HG02884 (cell line): ENCODE measurements at regions not wholly inside any gene's neighbourhood (a gene's known extent, or its start where the extent isn't known, plus 50 kb on each side); places are given as distances from the start of the nearest gene placed in this dataset.
"Not testable (repeated sequence)": the region's sequence is repeated elsewhere in the genome, so short reads cannot be mapped to it uniquely, and the experiment has no call there.

Experiments
- ATAC-seq: cut with Tn5 transposase; IDR thresholded peaks from one replicate; pipeline ENCODE4 v1.9.1; 2021; ENCODE audit warnings: mild to moderate bottlenecking, moderate library complexity; ENCODE audit not compliant: unreplicated experiment

DNA sequence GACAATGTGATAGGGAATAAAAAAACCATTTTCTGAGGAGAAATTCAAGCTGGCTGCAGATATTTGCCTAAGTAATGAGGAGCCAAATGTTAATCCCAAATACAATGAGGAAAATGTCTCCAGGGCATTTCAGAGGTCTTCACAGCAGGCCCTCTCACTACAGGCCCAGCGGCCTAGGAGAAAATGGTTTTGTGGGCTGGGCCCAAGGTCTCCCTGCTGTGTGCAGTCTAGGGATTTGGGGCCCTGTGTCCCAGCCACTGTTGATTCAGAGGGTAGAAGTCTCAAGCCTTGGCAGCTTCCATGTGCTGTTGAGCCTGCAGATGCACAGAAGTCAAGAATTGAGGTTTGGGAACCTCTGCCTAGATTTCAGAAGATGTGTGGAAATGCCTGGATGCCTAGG, 778.7 kb downstream of the CENPC start:
- no peak for ATAC-seq

- ATAC-seq, result no peak
These were observed 795.0 kb downstream of the CENPC start for GRCh38 chr4:66750273-66750672.

DNA sequence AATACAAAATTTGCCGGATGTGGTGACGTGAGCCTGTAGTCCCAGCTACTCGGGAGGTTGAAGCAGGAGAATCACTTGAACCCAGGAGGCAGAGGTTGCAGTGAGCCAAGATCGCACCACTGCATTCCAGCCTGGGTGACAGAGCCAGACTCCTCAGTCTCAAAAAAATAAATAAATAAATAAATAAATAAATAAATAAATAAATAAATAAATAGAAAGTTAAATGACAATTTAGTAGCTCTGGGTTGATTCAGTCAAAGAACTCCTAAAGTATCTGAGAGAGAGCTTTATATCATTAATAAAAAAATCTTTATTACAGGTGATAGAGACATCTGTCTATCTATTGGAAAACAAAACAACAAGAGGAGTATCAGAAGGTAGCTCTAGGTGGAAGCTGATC, 798.4 kb downstream of the CENPC start:
- ATAC-seq, result not testable (repeated sequence)

DNA sequence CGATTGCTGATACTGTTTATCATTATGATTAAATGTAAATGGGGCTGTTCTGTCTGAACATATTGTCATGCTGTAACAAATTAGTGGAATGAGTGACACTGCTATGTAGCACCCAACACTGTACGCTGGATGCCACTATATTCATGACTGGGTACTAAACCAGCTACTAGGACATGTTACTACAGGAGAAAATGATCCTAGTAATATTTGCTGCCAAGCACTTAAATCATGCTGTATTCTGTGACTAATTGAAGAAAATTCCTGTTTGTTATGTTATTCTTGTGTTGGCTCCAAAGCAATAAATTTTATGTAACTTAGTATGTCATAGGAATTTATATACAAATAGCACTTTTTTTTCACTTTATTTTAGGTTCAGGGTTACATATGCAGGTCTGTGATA, 804.2 kb downstream of the CENPC start:
- ATAC-seq, result no peak

DNA sequence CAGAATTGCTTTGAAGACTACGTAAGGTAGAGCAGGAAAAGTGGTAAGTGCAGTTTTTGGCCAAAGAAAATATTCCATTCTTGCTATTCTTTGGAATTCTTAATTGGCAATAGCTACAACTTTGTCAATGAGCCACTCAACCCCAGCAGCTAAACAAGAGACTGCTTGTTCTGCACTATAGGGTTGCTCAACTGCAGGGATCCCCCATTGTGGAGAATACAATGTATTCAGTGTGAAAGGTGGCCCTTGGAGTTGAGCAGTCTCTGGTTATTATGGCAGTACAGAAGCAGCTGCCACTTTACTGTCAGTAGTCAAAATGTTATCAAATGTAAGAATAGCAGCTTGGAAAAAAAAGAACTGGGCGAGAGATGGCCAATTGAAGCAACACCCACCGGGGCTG, 808.7 kb downstream of the CENPC start:
- ATAC-seq, result no peak

GRCh38 chr4:66728280-66728679, 817.0 kb downstream of the CENPC start:
- ATAC-seq, result no peak

GRCh38 chr4:66712301-66712921, 832.9 kb downstream of the CENPC start:
- not testable (repeated sequence) for ATAC-seq

DNA sequence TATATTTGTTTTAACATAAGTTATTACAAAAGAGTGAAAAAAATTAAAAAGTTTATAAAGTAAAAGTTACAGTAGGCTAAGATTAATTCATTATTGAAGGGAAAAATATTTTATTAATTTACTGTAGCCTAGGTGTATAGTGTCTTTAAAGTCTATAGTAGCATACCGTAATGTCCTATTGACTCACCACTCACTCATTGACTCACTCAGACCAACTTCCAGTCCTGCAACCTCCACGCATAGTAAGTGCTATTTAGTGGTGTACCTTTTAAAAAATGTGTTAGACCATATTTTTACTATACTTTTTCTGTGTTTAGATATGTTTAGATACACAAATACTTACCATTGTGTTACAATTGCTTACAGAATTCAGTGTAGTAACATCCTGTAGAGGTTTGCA, 841.1 kb downstream of the CENPC start:
- no peak for ATAC-seq

DNA sequence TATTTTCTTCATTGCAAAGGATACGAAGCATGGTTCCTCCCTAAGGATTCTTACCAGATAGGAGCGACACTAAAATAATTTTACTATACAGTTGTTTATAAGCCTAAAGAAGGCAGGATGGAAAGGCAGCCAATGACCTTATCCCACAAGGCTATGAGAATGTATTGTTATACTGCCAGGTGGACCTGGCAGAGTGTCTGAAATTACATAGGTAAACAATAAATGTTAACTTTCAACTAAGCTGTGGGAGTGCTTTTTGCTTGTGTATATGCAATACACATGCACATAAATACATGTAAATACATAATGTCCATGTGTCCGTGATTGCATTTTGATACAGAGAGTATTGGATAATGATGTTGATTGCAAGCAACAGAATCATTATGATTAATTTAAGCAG, 850.6 kb downstream of the CENPC start:
- no peak for ATAC-seq

- ATAC-seq, result no peak
These were observed 851.6 kb downstream of the CENPC start for GRCh38 chr4:66693694-66694093.

- no peak for ATAC-seq
These were observed 854.2 kb downstream of the CENPC start for GRCh38 chr4:66691101-66691500.

DNA sequence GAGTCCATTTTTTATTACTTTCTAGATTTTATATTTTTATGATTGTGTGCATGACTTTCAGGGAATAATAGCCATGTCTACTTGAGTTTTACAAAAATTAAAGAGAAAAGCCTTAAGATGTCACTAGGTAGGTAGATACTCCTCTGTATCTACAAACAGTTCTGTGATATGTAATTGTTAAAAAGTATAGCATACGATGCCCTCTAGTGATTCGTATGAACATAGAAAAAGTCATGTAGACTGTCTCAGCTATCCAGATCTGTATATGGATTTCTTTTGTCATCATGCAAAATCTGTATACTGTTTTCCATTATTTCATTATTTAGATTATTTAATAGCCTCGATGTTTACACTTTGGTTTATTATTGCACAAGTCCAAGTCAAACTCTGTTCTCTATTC, 856.6 kb downstream of the CENPC start:
- no peak for ATAC-seq

DNA sequence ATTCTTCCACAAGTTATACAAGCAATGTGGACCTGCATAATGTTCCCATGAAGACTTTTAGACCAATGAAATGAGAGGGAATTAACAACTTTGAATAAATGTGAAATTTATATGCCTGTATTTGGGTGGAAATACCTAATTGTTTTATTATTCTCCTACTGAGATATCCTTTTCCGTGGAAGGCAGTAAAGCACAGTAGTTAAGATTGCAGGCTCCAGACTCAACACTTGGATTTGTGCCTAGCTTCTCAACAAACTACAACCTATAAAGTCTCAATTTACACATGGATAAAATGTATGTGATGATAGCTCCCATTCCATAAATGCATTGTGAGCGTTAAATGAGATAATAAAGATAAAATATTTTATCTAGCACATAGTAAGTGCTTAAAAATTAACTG, 857.8 kb downstream of the CENPC start:
- no peak for ATAC-seq

GRCh38 chr4:66681962-66682361, 863.3 kb downstream of the CENPC start:
- no peak for ATAC-seq

DNA sequence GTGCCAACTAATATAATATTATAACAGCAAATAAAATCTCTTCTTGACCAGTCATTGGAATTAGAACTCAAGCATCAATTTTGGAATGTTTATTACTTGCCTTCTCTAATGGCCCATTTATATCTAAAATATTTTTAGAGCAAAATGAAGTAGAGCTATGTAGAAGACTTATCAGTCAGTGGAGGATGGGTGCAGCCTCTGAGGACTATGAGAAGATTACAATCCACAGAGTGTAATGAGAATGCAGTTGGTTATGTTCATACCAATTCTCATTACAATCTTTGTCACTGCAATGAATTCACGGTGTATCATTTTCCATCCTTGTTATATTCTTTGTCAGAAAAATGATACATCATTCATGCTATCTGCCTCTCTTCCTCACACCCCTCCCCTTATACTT, 878.1 kb downstream of the CENPC start:
- no peak for ATAC-seq

DNA sequence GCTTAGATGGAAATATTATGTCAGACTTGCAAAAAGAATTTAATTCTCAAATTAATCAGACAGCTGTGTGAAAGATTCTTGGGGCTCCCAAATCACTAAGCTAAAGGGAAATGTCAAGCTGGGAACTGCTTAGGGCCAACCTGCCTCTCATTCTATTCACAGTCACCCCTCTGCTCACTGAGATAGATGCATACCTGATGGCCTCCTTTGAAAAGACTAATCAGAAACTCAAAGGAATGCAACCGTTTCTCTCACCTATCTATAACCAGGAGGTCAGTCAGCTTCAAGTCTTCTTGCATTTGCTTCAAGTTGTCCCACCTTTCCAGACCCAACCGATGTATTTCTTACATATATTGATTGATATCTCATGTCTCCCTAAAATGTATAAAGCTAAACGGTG, 882.7 kb downstream of the CENPC start:
- no peak for ATAC-seq

DNA sequence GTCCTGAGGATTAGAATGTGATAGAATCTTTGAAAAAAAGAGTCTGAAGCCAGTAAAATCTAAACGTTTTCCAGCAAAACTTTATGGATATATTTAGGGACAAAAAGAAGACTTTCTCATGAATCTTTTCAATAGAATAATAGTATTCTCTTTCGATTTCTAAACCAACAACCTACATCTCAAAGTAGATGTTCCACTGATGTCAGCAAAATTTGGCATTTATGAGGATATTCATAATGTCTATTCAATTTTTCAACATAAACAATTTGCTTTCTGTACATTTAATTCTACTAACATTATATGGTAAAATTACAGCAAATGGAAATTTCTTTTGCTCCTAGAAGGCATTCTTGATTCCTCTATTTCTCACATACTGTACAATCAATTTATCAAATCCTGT, 886.5 kb downstream of the CENPC start:
- ATAC-seq, result no peak

GRCh38 chr4:66655505-66655904, 889.8 kb downstream of the CENPC start:
- no peak for ATAC-seq

GRCh38 chr4:66653937-66654336, 891.4 kb downstream of the CENPC start:
- no peak for ATAC-seq

GRCh38 chr4:66649236-66649635, 896.1 kb downstream of the CENPC start:
- no peak for ATAC-seq

- no peak for ATAC-seq
These were observed 897.4 kb downstream of the CENPC start for GRCh38 chr4:66647926-66648325.

- no peak for ATAC-seq
These were observed 897.8 kb downstream of the CENPC start for GRCh38 chr4:66647476-66647875.

DNA sequence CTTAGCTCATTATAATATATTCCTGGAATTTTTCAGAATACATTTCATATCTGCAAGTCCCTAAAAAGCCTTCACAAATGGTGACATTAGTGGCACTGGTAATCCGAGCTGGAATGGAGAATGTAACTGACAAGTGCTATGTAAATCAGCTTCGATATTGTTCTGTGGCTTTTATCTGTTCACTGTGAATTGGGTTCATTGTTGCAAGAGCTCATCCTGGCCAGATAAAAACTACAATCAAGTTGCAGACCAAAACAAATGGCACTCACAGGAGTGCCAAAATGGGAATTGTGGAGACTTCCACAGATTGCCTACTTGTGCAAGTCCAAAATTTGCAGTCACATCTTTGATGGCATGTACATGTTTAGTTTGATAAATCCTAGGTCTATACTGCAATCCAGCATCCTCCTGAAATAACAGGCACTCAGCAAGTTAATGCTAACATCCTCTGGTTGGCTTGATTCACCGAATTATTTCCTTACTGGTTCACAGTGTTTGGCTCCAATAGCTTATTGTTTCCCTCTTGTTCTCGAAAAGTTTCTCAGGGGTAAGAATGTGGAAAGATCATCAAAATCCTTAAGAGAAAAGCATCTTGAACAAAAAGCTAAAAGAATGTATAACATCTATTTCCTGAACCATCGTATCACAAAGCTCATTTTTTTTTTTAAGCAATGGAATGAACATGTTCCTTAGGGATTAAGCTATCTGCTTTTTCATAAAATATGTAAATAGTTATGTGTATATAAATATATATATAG, 904.9 kb downstream of the CENPC start:
- no peak for ATAC-seq
